Upper lobe of left lung (tissue), 6 donors: ENCODE measurements at regions not wholly inside any gene's neighbourhood (a gene's known extent, or its start where the extent isn't known, plus 50 kb on each side); places are given as distances from the start of the nearest gene placed in this dataset.
A peak's percentile ranks its signal among the peaks of the same experiment; 100 is the strongest.
"Not testable (repeated sequence)": the region's sequence is repeated elsewhere in the genome, so short reads cannot be mapped to it uniquely, and the experiment has no call there.

Experiments used
- ATAC-seq, 2 donors: fragments of 200-7000 bp; cut with Tn5 transposase; one replicate each; pipeline ENCODE4 v1.9.1; 2022; ENCODE audit warnings: mild to moderate bottlenecking in 2 of 2, moderate library complexity in 2 of 2; ENCODE audit not compliant: low FRiP score in 2 of 2
- DNase-seq, 2 donors: peaks; one replicate each; pipeline ENCODE4 v3.0.0-alpha.2; 2019 to 2020
- H3K27ac ChIP-seq, 4 donors: fragments of 200-600 bp; sonication (generic); one replicate each; pipeline ENCODE4 v1.5.1; 2016 to 2019
- H3K27me3 ChIP-seq, 4 donors: fragments of 200-600 bp; sonication (generic); one replicate each; pipeline ENCODE4 v1.5.1; 2017 to 2019
- H3K36me3 ChIP-seq, 4 donors: fragments of 200-600 bp; sonication (generic); one replicate each; pipeline ENCODE4 v1.5.1; 2016 to 2019
- H3K4me1 ChIP-seq, 4 donors: fragments of 200-600 bp; sonication (generic); one replicate each; pipeline ENCODE4 v1.5.1; 2018 to 2019
- H3K4me3 ChIP-seq, 4 donors: fragments of 200-600 bp; sonication (generic); one replicate each; pipeline ENCODE4 v1.5.1; 2017 to 2019; ENCODE audit warnings: mild to moderate bottlenecking in 2 of 4, moderate library complexity in 1 of 4
- H3K9me3 ChIP-seq, 4 donors: fragments of 200-600 bp; sonication (generic); one replicate each; pipeline ENCODE4 v1.5.1; 2018 to 2019
- CTCF ChIP-seq, 6 experiments: fragments of 450-650 bp in 4 of 6; fragments of 200-600 bp in 2 of 6; sonication (generic) in 2 of 6; IDR thresholded peaks; one replicate each; pipeline ENCODE4 v1.5.1; 2016 to 2019; ENCODE audit warnings: antibody characterized with exemption in 6 of 6
- EP300 ChIP-seq, 4 donors: sonication (generic); formaldehyde crosslinking; IDR thresholded peaks; one replicate each; pipeline ENCODE4 v1.5.1; 2017; ENCODE audit warnings: antibody characterized with exemption in 4 of 4, control low read depth in 2 of 4
- POLR2A ChIP-seq, 4 donors: fragments of 450-650 bp; IDR thresholded peaks; one replicate each; pipeline ENCODE4 v1.5.1; 2016 to 2017; ENCODE audit warnings: antibody characterized with exemption in 4 of 4, mild to moderate bottlenecking in 2 of 4
- POLR2AphosphoS5 ChIP-seq, 2 donors: sonication (generic); formaldehyde crosslinking; IDR thresholded peaks; one replicate each; pipeline ENCODE4 v1.5.1; 2017; ENCODE audit warnings: antibody characterized with exemption in 2 of 2
- WGBS, 2 donors: methylation state at CpG; one replicate each; pipeline ENCODE4 v1.1.5; 2017 to 2018; 5-methylcytosine and 5-hydroxymethylcytosine counted together
- donor health status: DM: no; HTN: no; CAD: no; lungs with moderate emphysema.
- donor health status: DM: no; HTN: yes; CAD: no; lungs with severe emphysema.

- Histone ChIP-seq H3K4me1 (no peaks in the 10 kb centered on the region), H3K4me3 (no peak overlapping the region), H3K36me3 (no peaks in the 10 kb centered on the region), H3K27ac (no peak overlapping the region), H3K9me3 (no peaks in the 10 kb centered on the region), H3K27me3 (no peaks in the 10 kb centered on the region)
- WGBS, 2 donors, result 76 to 78% methylated on average over 1 of the region's 1 CpG
- DNase-seq (no peak), ATAC-seq (no peak)
- TF ChIP-seq EP300 (IDR thresholded peaks at IDR 0.05), result no peak
- TF ChIP-seq POLR2AphosphoS5 (IDR thresholded peaks at IDR 0.05), result no peak
- no peak for TF ChIP-seq CTCF (IDR thresholded peaks at IDR 0.05)
- TF ChIP-seq POLR2A (IDR thresholded peaks at IDR 0.05), result no peak
These were observed 453.7 kb downstream of the NAV3 start for GRCh38 chr12:78284417-78284816.

- Histone ChIP-seq H3K36me3 (no peaks in the 10 kb centered on the region), H3K27me3 (no peaks in the 10 kb centered on the region)
- WGBS, 2 donors, result 80% methylated on average over 5 of the region's 5 CpGs
These were observed 460.1 kb downstream of the NAV3 start for GRCh38 chr12:78290606-78291345.

GRCh38 chr12:78293059-78293686 is 462.5 kb downstream of the NAV3 start:
- Histone ChIP-seq H3K27me3 (no peaks in the 10 kb centered on the region), H3K9me3 (no peaks in the 10 kb centered on the region), H3K4me1 (peaks cover 0 to 12% (median 0%) of the 10 kb centered on the region in 4 donors), H3K4me3 (no peak overlapping the region), H3K27ac (peak overlapping the region in 1 of 4 donors; percentile 48), H3K36me3 (no peaks in the 10 kb centered on the region)
- no peak for TF ChIP-seq EP300 (IDR thresholded peaks at IDR 0.05)
- peak in 1 of 2 donors; percentile 11 for TF ChIP-seq POLR2AphosphoS5 (IDR thresholded peaks at IDR 0.05)
- no peak for TF ChIP-seq CTCF (IDR thresholded peaks at IDR 0.05)
- no peak for DNase-seq
- 29 to 33% methylated on average over 1 of the region's 1 CpG for WGBS, 2 donors
- no peak for ATAC-seq

More at GRCh38 chr12:78290606-78291345, 460.1 kb downstream of the NAV3 start:
- H3K4me1 ChIP-seq, result peaks cover 0 to 12% (median 0%) of the 10 kb centered on the region in 4 donors
- DNase-seq (no peak), ATAC-seq (no peak)
- no peak overlapping the region for H3K4me3 ChIP-seq
- H3K9me3 ChIP-seq, result no peaks in the 10 kb centered on the region
- H3K27ac ChIP-seq, result no peak overlapping the region
- TF ChIP-seq POLR2A (IDR thresholded peaks at IDR 0.05) (no peak), CTCF (IDR thresholded peaks at IDR 0.05) (no peak), EP300 (IDR thresholded peaks at IDR 0.05) (no peak), POLR2AphosphoS5 (IDR thresholded peaks at IDR 0.05) (no peak)

- not testable (repeated sequence) for H3K9me3 ChIP-seq, H3K27ac ChIP-seq, H3K4me3 ChIP-seq, H3K27me3 ChIP-seq, H3K36me3 ChIP-seq, DNase-seq, ATAC-seq, H3K4me1 ChIP-seq
- WGBS, 2 donors, result 90 to 92% methylated on average over 5 of the region's 5 CpGs
These were observed 470.6 kb downstream of the NAV3 start for GRCh38 chr12:78301282-78301681.

GRCh38 chr12:78305808-78306207 is 475.1 kb downstream of the NAV3 start:
- TF ChIP-seq POLR2AphosphoS5 (IDR thresholded peaks at IDR 0.05) (no peak), POLR2A (IDR thresholded peaks at IDR 0.05) (no peak), EP300 (IDR thresholded peaks at IDR 0.05) (no peak), CTCF (IDR thresholded peaks at IDR 0.05) (no peak)
- Histone ChIP-seq H3K27ac (no peak overlapping the region), H3K27me3 (no peaks in the 10 kb centered on the region), H3K4me3 (no peak overlapping the region), H3K36me3 (no peaks in the 10 kb centered on the region), H3K4me1 (no peaks in the 10 kb centered on the region), H3K9me3 (no peaks in the 10 kb centered on the region)
- ATAC-seq, result no peak
- WGBS, 2 donors, result 84 to 91% methylated on average over 1 of the region's 1 CpG
- no peak for DNase-seq
